Lower leg skin (tissue), 4 donors: ENCODE measurements at regions not wholly inside any gene's neighbourhood (a gene's known extent, or its start where the extent isn't known, plus 50 kb on each side); places are given as distances from the start of the nearest gene placed in this dataset.

Source experiments
- DNase-seq, 2 donors: peaks; one replicate each; pipeline ENCODE4 v3.0.0-alpha.2; 2019; ENCODE audit warnings: low spot score in 2 of 2
- H3K4me3 ChIP-seq: fragments of 200-600 bp; sonication (generic); 2 replicates; pipeline ENCODE4 v1.5.1; 2017; ENCODE audit warnings: mild to moderate bottlenecking, low read depth; ENCODE audit not compliant: poor library complexity, severe bottlenecking
- CTCF ChIP-seq, 3 donors: fragments of 450-650 bp; IDR thresholded peaks; one replicate each; pipeline ENCODE4 v1.5.1; 2016; ENCODE audit warnings: antibody characterized with exemption in 3 of 3, mild to moderate bottlenecking in 3 of 3, moderate library complexity in 2 of 3
- POLR2A ChIP-seq, 2 donors: fragments of 450-650 bp; IDR thresholded peaks; one replicate each; pipeline ENCODE4 v1.6.1; 2016 to 2017; ENCODE audit warnings: antibody characterized with exemption in 2 of 2, mild to moderate bottlenecking in 1 of 2, moderate library complexity in 1 of 2
- WGBS, 2 donors: methylation state at CpG; one replicate each; pipeline ENCODE4 v1.1.5; 2018; 5-methylcytosine and 5-hydroxymethylcytosine counted together
- intact Hi-C: fragments of 100-400 bp; cut with DNase I; formaldehyde crosslinking; loops from one replicate; pipeline ENCODE4 v1.15.0; 2023; ENCODE audit warnings: low total_unique reads

- no peak overlapping the region for H3K4me3 ChIP-seq
- intact Hi-C loops, result no loop called here
- no peak for TF ChIP-seq CTCF (IDR thresholded peaks at IDR 0.05)
- WGBS, 2 donors, result 39 to 42% methylated on average over 9 of the region's 9 CpGs
- no peak for DNase-seq
Observed at GRCh38 chr9:109956717-109957440, 176.9 kb downstream of the PALM2AKAP2 start.

- intact Hi-C loops, result no loop called here
- H3K4me3 ChIP-seq, result no peak overlapping the region
- WGBS, 2 donors, result 79 to 86% methylated on average over 4 of the region's 4 CpGs
- TF ChIP-seq CTCF (IDR thresholded peaks at IDR 0.05), result no peak
- TF ChIP-seq POLR2A (IDR thresholded peaks at IDR 0.05), result no peak
- DNase-seq, result no peak
Observed at GRCh38 chr9:109959679-109960078, 179.7 kb downstream of the PALM2AKAP2 start.

- TF ChIP-seq CTCF (IDR thresholded peaks at IDR 0.05) (no peak), POLR2A (IDR thresholded peaks at IDR 0.05) (no peak)
- H3K4me3 ChIP-seq, result no peak overlapping the region
- DNase-seq, result no peak
- WGBS, 2 donors, result 83 to 94% methylated on average over 2 of the region's 2 CpGs
- intact Hi-C loops, result no loop called here
Observed at GRCh38 chr9:109961626-109962025, 181.6 kb downstream of the PALM2AKAP2 start.

GRCh38 chr9:109962215-109962614 is 182.2 kb downstream of the PALM2AKAP2 start:
- no peak overlapping the region for H3K4me3 ChIP-seq
- intact Hi-C loops, result no loop called here
- DNase-seq, result no peak
- TF ChIP-seq CTCF (IDR thresholded peaks at IDR 0.05) (no peak), POLR2A (IDR thresholded peaks at IDR 0.05) (no peak)

- TF ChIP-seq CTCF (IDR thresholded peaks at IDR 0.05) (no peak), POLR2A (IDR thresholded peaks at IDR 0.05) (no peak)
- WGBS, 2 donors, result 60 to 61% methylated on average over 2 of the region's 2 CpGs
Observed at GRCh38 chr9:109963079-109963478, 183.1 kb downstream of the PALM2AKAP2 start.

More at GRCh38 chr9:109963079-109963478, 183.1 kb downstream of the PALM2AKAP2 start:
- intact Hi-C loops, result no loop called here
- H3K4me3 ChIP-seq, result no peak overlapping the region
- DNase-seq, result no peak
